GM23248 (cell line): ENCODE measurements at regions not wholly inside any gene's neighbourhood (a gene's known extent, or its start where the extent isn't known, plus 50 kb on each side); places are given as distances from the start of the nearest gene placed in this dataset.
"Not testable (repeated sequence)": the region's sequence is repeated elsewhere in the genome, so short reads cannot be mapped to it uniquely, and the experiment has no call there.

Experiments used
- DNase-seq: peaks from one replicate; pipeline ENCODE4 v3.0.0-alpha.2; 2015
- H2AFZ ChIP-seq: fragments of 200-600 bp; sonication (generic); 2 replicates; pipeline ENCODE4 v1.6.1; 2016; ENCODE audit warnings: antibody characterized with exemption
- H3F3A ChIP-seq: fragments of 200-600 bp; sonication (generic); 2 replicates; pipeline ENCODE4 v1.6.1; 2016; ENCODE audit warnings: mild to moderate bottlenecking, antibody characterized with exemption, mixed run types; ENCODE audit not compliant: insufficient read depth
- H3K27ac ChIP-seq: fragments of 200-600 bp; sonication (generic); 2 replicates; pipeline ENCODE4 v1.5.1; 2016; ENCODE audit warnings: mild to moderate bottlenecking
- H3K27me3 ChIP-seq: fragments of 200-600 bp; sonication (generic); replicated peaks from 2 replicates; pipeline ENCODE4 v1.6.1; 2016; ENCODE audit warnings: mild to moderate bottlenecking; ENCODE audit not compliant: insufficient read depth
- H3K36me3 ChIP-seq: fragments of 200-600 bp; sonication (generic); 2 replicates; pipeline ENCODE4 v1.6.1; 2016; ENCODE audit warnings: low read depth, mild to moderate bottlenecking
- H3K4me1 ChIP-seq: fragments of 200-600 bp; sonication (generic); 2 replicates; pipeline ENCODE4 v1.6.1; 2016; ENCODE audit warnings: mild to moderate bottlenecking; ENCODE audit not compliant: insufficient read depth
- H3K4me2 ChIP-seq: fragments of 200-600 bp; sonication (generic); one replicate; pipeline ENCODE4 v1.6.1; 2016; ENCODE audit warnings: mild to moderate bottlenecking; ENCODE audit not compliant: unreplicated experiment
- H3K4me3 ChIP-seq: fragments of 200-600 bp; sonication (generic); 2 replicates; pipeline ENCODE4 v1.5.1; 2016; ENCODE audit warnings: mild to moderate bottlenecking
- H3K79me2 ChIP-seq: fragments of 200-600 bp; sonication (generic); 2 replicates; pipeline ENCODE4 v1.6.1; 2016; ENCODE audit warnings: mild to moderate bottlenecking; ENCODE audit not compliant: insufficient read depth
- H3K9ac ChIP-seq: fragments of 200-600 bp; sonication (generic); 2 replicates; pipeline ENCODE4 v1.6.1; 2016; ENCODE audit warnings: mild to moderate bottlenecking
- H3K9me2 ChIP-seq: fragments of 200-600 bp; sonication (generic); 2 replicates; pipeline ENCODE4 v1.6.1; 2016; ENCODE audit warnings: mixed run types, mild to moderate bottlenecking, moderate library complexity; ENCODE audit not compliant: insufficient read depth
- H3K9me3 ChIP-seq: fragments of 200-600 bp; sonication (generic); one replicate; pipeline ENCODE4 v1.6.1; 2017; ENCODE audit warnings: low read depth
- H4K20me1 ChIP-seq: fragments of 200-600 bp; sonication (generic); 2 replicates; pipeline ENCODE4 v1.6.0; 2016; ENCODE audit not compliant: insufficient read depth
- EZH2 ChIP-seq: fragments of 200-600 bp; sonication (generic); IDR thresholded peaks from 2 replicates; pipeline ENCODE4 v1.6.1; 2018; ENCODE audit warnings: antibody characterized with exemption, mild to moderate bottlenecking; ENCODE audit not compliant: insufficient read depth, poor library complexity, severe bottlenecking
- EZH2phosphoT487 ChIP-seq: fragments of 200-600 bp; sonication (generic); IDR thresholded peaks from 2 replicates; pipeline ENCODE4 v1.6.1; 2018; ENCODE audit warnings: antibody characterized with exemption, moderate library complexity, mild to moderate bottlenecking, low read depth; ENCODE audit not compliant: insufficient read depth
- WGBS, 2 experiments: methylation state at CpG; one replicate each; pipeline ENCODE4 v1.1.6; 2015 to 2017; ENCODE audit warnings: low lambda C conversion rate in 2 of 2, low coverage in 1 of 2; ENCODE audit errors: missing lambda C conversion rate in 2 of 2; 5-methylcytosine and 5-hydroxymethylcytosine counted together
- in situ Hi-C: fragments of 300-500 bp; cut with MboI; formaldehyde crosslinking; loops from 2 replicates; pipeline ENCODE4 v1.15.0; 2020

- no peak overlapping the region for H3K27ac ChIP-seq
- no peaks in the 10 kb centered on the region for H4K20me1 ChIP-seq
- DNase-seq: no peak
- WGBS, 2 experiments: 18 to 42% methylated on average over 3 of the region's 3 CpGs
- H3K9me3 ChIP-seq: no peaks in the 10 kb centered on the region
- H3K9me2 ChIP-seq: no peaks in the 10 kb centered on the region
- in situ Hi-C loops: no loop called here
- no peak overlapping the region for H3K4me2 ChIP-seq
- H3K4me3 ChIP-seq: no peak overlapping the region
- no peaks in the 10 kb centered on the region for H3K4me1 ChIP-seq
- H2AFZ ChIP-seq: no peak overlapping the region
- no peak overlapping the region for H3K9ac ChIP-seq
- TF ChIP-seq EZH2phosphoT487: no peak
- TF ChIP-seq EZH2: no peak
- H3K27me3 ChIP-seq: no peaks in the 10 kb centered on the region
- H3F3A ChIP-seq: no peaks in the 10 kb centered on the region
- H3K36me3 ChIP-seq: no peaks in the 10 kb centered on the region
- H3K79me2 ChIP-seq: no peaks in the 10 kb centered on the region
Measured at GRCh38 chr10:37721100-37721499, 136.3 kb downstream of the ZNF248 start.

- H3F3A ChIP-seq, H3K36me3 ChIP-seq, H3K9ac ChIP-seq, H3K4me2 ChIP-seq, H3K9me3 ChIP-seq, H3K79me2 ChIP-seq, DNase-seq, H4K20me1 ChIP-seq, H2AFZ ChIP-seq, H3K27ac ChIP-seq, H3K4me1 ChIP-seq, in situ Hi-C loops, H3K9me2 ChIP-seq, H3K4me3 ChIP-seq, H3K27me3 ChIP-seq: not testable (repeated sequence)
- WGBS, 2 experiments: 48 to 65% methylated on average over 6 of the region's 6 CpGs
Measured at GRCh38 chr10:37718060-37718459, 139.3 kb downstream of the ZNF248 start.

- no peak overlapping the region for H3K9ac ChIP-seq
- H3K79me2 ChIP-seq: no peaks in the 10 kb centered on the region
- no peaks in the 10 kb centered on the region for H3F3A ChIP-seq
- H3K27me3 ChIP-seq: no peaks in the 10 kb centered on the region
- H3K27ac ChIP-seq: no peak overlapping the region
- no peak overlapping the region for H2AFZ ChIP-seq
- WGBS, 2 experiments: 17 to 21% methylated on average over 3 of the region's 3 CpGs
- H4K20me1 ChIP-seq: no peaks in the 10 kb centered on the region
- H3K4me1 ChIP-seq: no peaks in the 10 kb centered on the region
- no peak overlapping the region for H3K4me3 ChIP-seq
- H3K36me3 ChIP-seq: no peaks in the 10 kb centered on the region
- no peak for TF ChIP-seq EZH2phosphoT487
- no peak for TF ChIP-seq EZH2
- no peaks in the 10 kb centered on the region for H3K9me3 ChIP-seq
- no peaks in the 10 kb centered on the region for H3K9me2 ChIP-seq
- in situ Hi-C loops: no loop called here
- DNase-seq: no peak
- H3K4me2 ChIP-seq: no peak overlapping the region
Measured at GRCh38 chr10:37713642-37714041, 143.8 kb downstream of the ZNF248 start.

GRCh38 chr10:37713132-37713501, 144.3 kb downstream of the ZNF248 start:
- Histone ChIP-seq H3K9ac (no peak overlapping the region), H3K9me2 (no peaks in the 10 kb centered on the region), H3K27me3 (no peaks in the 10 kb centered on the region), H3K4me2 (no peak overlapping the region), H3F3A (no peaks in the 10 kb centered on the region), H3K79me2 (no peaks in the 10 kb centered on the region), H3K27ac (no peak overlapping the region), H3K36me3 (no peaks in the 10 kb centered on the region), H3K4me1 (no peaks in the 10 kb centered on the region), H3K4me3 (no peak overlapping the region), H2AFZ (no peak overlapping the region), H3K9me3 (no peaks in the 10 kb centered on the region), H4K20me1 (no peaks in the 10 kb centered on the region)
- in situ Hi-C loops: no loop called here
- WGBS, 2 experiments: 25 to 27% methylated on average over 3 of the region's 3 CpGs
- TF ChIP-seq EZH2 (no peak), EZH2phosphoT487 (no peak)
- no peak for DNase-seq

GRCh38 chr10:37712489-37713131, 144.8 kb downstream of the ZNF248 start:
- no peak for DNase-seq
- Histone ChIP-seq H3F3A (no peaks in the 10 kb centered on the region), H4K20me1 (no peaks in the 10 kb centered on the region), H3K9ac (no peak overlapping the region), H3K9me3 (no peaks in the 10 kb centered on the region), H2AFZ (no peak overlapping the region), H3K36me3 (no peaks in the 10 kb centered on the region), H3K4me3 (no peak overlapping the region), H3K27ac (no peak overlapping the region), H3K9me2 (no peaks in the 10 kb centered on the region), H3K79me2 (no peaks in the 10 kb centered on the region), H3K4me1 (no peaks in the 10 kb centered on the region), H3K27me3 (no peaks in the 10 kb centered on the region), H3K4me2 (no peak overlapping the region)
- in situ Hi-C loops: no loop called here
- WGBS, 2 experiments: 12 to 27% methylated on average over 3 to 4 of the region's 4 CpGs
- no peak for TF ChIP-seq EZH2
- no peak for TF ChIP-seq EZH2phosphoT487
